ENCODE measurements at regions not wholly inside any gene's neighbourhood (a gene's known extent, or its start where the extent isn't known, plus 50 kb on each side); places are given as distances from the start of the nearest gene placed in this dataset.
"Not testable (repeated sequence)": the region's sequence is repeated elsewhere in the genome, so short reads cannot be mapped to it uniquely, and the experiment has no call there.

DNA sequence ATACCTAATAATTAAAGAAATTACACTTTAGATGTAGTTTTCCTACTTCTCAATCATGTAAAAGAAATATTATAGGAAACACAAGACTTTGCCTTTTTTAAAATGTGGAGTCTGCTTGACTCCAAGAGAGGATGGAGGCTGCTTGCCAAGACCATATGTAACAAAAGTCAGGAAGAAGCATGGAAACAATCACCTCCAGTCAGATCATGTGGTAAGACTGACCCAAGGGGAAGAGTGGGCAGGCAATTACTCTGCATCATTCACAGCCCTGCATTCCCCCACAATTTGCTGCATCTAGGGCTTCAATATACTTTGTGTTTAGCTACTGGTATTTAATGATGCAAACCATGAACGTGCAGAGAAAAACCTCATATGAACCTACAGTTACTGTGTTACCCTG lies 78.0 kb upstream of the RXFP1 start:
- no peaks in the 10 kb centered on the region for H3K27me3 Mint-ChIP-seq
- DNase-seq, result no peak
- no peaks in the 10 kb centered on the region for H3K36me3 Mint-ChIP-seq
- H3K27ac Mint-ChIP-seq, result no peak overlapping the region
- no peaks in the 10 kb centered on the region for H3K4me1 Mint-ChIP-seq
- H3K4me3 Mint-ChIP-seq, result no peak overlapping the region
- CTCF ChIA-PET, result no interaction called here
- no peaks in the 10 kb centered on the region for H3K9me3 Mint-ChIP-seq

DNA sequence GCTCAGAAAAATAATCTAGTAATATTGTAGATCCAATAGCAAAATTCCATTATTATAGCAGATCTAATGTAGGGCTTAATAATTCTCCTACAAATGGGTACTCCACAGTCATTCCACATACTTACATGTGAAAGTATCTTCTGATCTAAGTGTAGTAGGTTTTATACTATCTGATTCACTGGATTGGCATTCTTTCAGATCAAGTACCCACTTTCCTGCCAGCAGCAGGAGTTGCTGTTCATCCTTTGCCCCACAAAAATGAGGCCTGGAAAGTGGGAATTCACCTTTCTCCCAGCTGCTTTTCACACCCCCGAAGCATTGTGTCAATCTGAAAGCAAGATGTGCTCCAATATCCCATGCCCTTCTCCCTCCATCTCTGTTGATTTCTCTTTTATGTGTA lies 77.1 kb upstream of the RXFP1 start:
- H3K36me3 Mint-ChIP-seq, result no peaks in the 10 kb centered on the region
- CTCF ChIA-PET, result no interaction called here
- no peak overlapping the region for H3K4me3 Mint-ChIP-seq
- H3K9me3 Mint-ChIP-seq, result no peaks in the 10 kb centered on the region
- no peak overlapping the region for H3K27ac Mint-ChIP-seq
- no peaks in the 10 kb centered on the region for H3K27me3 Mint-ChIP-seq
- no peak for DNase-seq
- no peaks in the 10 kb centered on the region for H3K4me1 Mint-ChIP-seq

DNA sequence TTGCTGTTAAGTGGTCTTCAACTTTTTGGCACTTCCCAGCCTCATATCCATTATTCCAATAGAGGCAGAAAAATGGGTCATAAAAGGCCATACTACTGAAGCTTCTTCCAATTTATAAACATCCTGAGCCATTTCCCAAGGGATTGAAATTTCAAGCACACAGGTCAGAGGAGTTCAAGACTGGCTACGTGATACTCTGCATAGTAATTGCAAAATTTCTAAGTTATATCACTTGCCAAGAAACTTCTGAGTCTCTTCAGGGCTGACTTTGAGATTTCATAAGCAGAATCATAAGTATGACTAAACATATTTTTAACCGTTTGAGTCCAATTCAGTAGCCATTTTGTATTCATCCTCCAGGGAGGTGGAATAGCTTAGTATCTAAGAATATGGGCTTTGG lies 75.6 kb upstream of the RXFP1 start:
- CTCF ChIA-PET, result no interaction called here
- no peak overlapping the region for H3K27ac Mint-ChIP-seq
- H3K9me3 Mint-ChIP-seq, result no peaks in the 10 kb centered on the region

DNA sequence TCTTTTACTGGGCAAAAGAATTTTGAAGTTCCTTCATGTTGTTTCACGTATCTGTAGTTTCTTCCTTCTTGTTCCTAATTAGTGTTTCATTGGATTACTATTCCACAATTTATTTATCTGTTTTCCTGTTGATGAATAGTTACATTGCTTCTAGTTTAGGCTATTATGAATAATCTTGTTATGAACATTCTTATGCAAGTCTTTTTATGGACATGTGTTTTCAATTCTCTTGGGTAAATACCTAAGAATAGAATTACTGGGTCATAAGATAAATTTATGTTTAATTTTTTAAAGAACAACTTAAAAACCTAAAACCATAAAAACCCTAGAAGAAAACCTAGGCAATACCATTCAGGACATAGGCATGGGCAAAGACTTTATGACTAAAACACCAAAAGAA lies 70.9 kb upstream of the RXFP1 start:
- no peak for DNase-seq
- Mint-ChIP-seq H3K4me1 (no peaks in the 10 kb centered on the region), H3K27ac (no peak overlapping the region), H3K4me3 (no peak overlapping the region), H3K9me3 (no peaks in the 10 kb centered on the region), H3K27me3 (no peaks in the 10 kb centered on the region), H3K36me3 (no peaks in the 10 kb centered on the region)
- CTCF ChIA-PET, result no interaction called here

More for the DNA sequence above, 75.6 kb upstream of the RXFP1 start:
- Mint-ChIP-seq H3K4me1 (no peaks in the 10 kb centered on the region), H3K36me3 (no peaks in the 10 kb centered on the region), H3K27me3 (no peaks in the 10 kb centered on the region), H3K4me3 (no peak overlapping the region)
- no peak for DNase-seq

DNA sequence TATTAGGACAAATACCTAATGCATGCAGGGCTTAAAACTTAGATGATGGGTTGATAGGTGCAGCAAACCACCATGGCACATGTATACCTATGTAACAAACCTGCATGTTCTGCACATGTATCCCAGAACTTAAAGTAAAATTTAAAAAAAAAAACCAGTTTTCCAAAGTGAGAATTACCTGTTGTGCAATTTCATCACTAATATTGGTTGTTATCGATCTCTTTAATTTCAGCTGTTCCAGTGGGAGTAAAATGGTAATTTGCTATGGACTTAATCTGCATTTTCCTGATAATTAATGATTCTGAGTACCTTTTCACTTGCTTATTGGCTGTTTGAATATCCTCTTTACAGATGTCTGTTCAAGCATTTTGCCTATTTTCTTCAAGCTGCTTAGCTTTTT lies 69.6 kb upstream of the RXFP1 start:
- H3K9me3 Mint-ChIP-seq, H3K27me3 Mint-ChIP-seq, H3K36me3 Mint-ChIP-seq, CTCF ChIA-PET, H3K4me1 Mint-ChIP-seq, H3K27ac Mint-ChIP-seq, H3K4me3 Mint-ChIP-seq, DNase-seq: not testable (repeated sequence)

- Mint-ChIP-seq H3K4me3 (no peak overlapping the region), H3K4me1 (no peaks in the 10 kb centered on the region), H3K27ac (no peak overlapping the region), H3K36me3 (no peaks in the 10 kb centered on the region), H3K9me3 (peaks cover 2% of the 10 kb centered on the region), H3K27me3 (no peaks in the 10 kb centered on the region)
- DNase-seq, result no peak
- CTCF ChIA-PET, result no interaction called here
These were observed 63.3 kb upstream of the RXFP1 start for GRCh38 chr4:158458271-158458895.

GRCh38 chr4:158459085-158459820 lies 62.4 kb upstream of the RXFP1 start:
- Mint-ChIP-seq H3K27ac (no peak overlapping the region), H3K27me3 (no peaks in the 10 kb centered on the region), H3K36me3 (no peaks in the 10 kb centered on the region), H3K4me1 (no peaks in the 10 kb centered on the region), H3K4me3 (no peak overlapping the region), H3K9me3 (peaks cover 2% of the 10 kb centered on the region)
- CTCF ChIA-PET, result interaction anchor here (0.6 kb wide), 1 partner anchor 35 kb away, joined by 3 read pairs; no protein-coding TSS in a partner anchor
- DNase-seq, result no peak

- no peak overlapping the region for H3K4me3 Mint-ChIP-seq
- CTCF ChIA-PET, result no interaction called here
- no peak for DNase-seq
- H3K9me3 Mint-ChIP-seq, result no peaks in the 10 kb centered on the region
- no peaks in the 10 kb centered on the region for H3K36me3 Mint-ChIP-seq
- no peaks in the 10 kb centered on the region for H3K4me1 Mint-ChIP-seq
- no peaks in the 10 kb centered on the region for H3K27me3 Mint-ChIP-seq
- no peak overlapping the region for H3K27ac Mint-ChIP-seq
These were observed 60.3 kb upstream of the RXFP1 start for GRCh38 chr4:158461336-158461735.

- CTCF ChIA-PET, result no interaction called here
- no peak overlapping the region for H3K4me3 Mint-ChIP-seq
- no peaks in the 10 kb centered on the region for H3K36me3 Mint-ChIP-seq
- no peaks in the 10 kb centered on the region for H3K4me1 Mint-ChIP-seq
- H3K27me3 Mint-ChIP-seq, result no peaks in the 10 kb centered on the region
- no peak for DNase-seq
- no peak overlapping the region for H3K27ac Mint-ChIP-seq
- H3K9me3 Mint-ChIP-seq, result no peaks in the 10 kb centered on the region
These were observed 59.1 kb upstream of the RXFP1 start for GRCh38 chr4:158462611-158463010.
